GM12878 (cell line): ENCODE measurements at regions not wholly inside any gene's neighbourhood (a gene's known extent, or its start where the extent isn't known, plus 50 kb on each side); places are given as distances from the start of the nearest gene placed in this dataset.

Source experiments
- ATAC-seq: fragments of 200-7000 bp; cut with Tn5 transposase; 3 replicates; pipeline ENCODE4 v1.9.1; 2020; ENCODE audit warnings: mild to moderate bottlenecking, moderate library complexity
- BruUV-seq: library from RNA; stranded (reverse); fragments of 400-500 nt; replicated peaks from 2 replicates; lab custom pipeline; 2021; lab: Mats Ljungman, UMichigan
- CTCF ChIA-PET: fragments of 300-600 bp; sonication (Branson Sonifier 250); formaldehyde crosslinking; extraction: SDS; loops from one replicate; lab custom pipeline; 2021; ENCODE audit warnings: inconsistent platforms; lab: Yijun Ruan, JAX
- POLR2A ChIA-PET: fragments of 350-600 bp; formaldehyde crosslinking; extraction: SDS; loops from one replicate; lab custom pipeline; 2021; ENCODE audit warnings: inconsistent platforms; lab: Charles Lee
- RAD21 ChIA-PET: fragments of 300-600 bp; sonication (Branson Sonifier 250); formaldehyde crosslinking; loops from one replicate; lab custom pipeline; 2023; ENCODE audit warnings: antibody characterized with exemption; ENCODE audit not compliant: unreplicated experiment; lab: Charles Lee
- SMC1A ChIA-PET: fragments of 300-600 bp; sonication (Branson Sonifier 250); formaldehyde crosslinking; loops from one replicate; lab custom pipeline; 2023; ENCODE audit not compliant: unreplicated experiment, uncharacterized antibody; lab: Charles Lee
- DNase-seq: peaks from one replicate; pipeline ENCODE4 v3.0.0-alpha.2; 2011; ENCODE audit warnings: low read depth, low spot score
- FAIRE-seq: peaks from 3 replicates; lab custom pipeline; 2011; peaks lifted over from hg19 to GRCh38; lab: Jason Lieb, UNC
- H2AFZ ChIP-seq: 2 replicates; pipeline ENCODE4 v1.6.0; 2011; ENCODE audit warnings: low read depth, low read length, control low read depth; ENCODE audit not compliant: control insufficient read depth
- H3K27ac ChIP-seq: 2 replicates; pipeline ENCODE4 v1.5.1; 2011; ENCODE audit warnings: control low read depth; ENCODE audit not compliant: control insufficient read depth, insufficient read depth
- H3K27me3 ChIP-seq, 2 experiments: replicated peaks in 1 of 2; 2 replicates each; pipeline versions ENCODE4 v1.6.0 to v1.6.1; 2011; ENCODE audit warnings: low read length in 1 of 2; ENCODE audit not compliant: control insufficient read depth in 2 of 2, insufficient read depth in 2 of 2
- H3K36me3 ChIP-seq, 2 experiments: 2 replicates each; pipeline ENCODE4 v1.5.1; 2011; ENCODE audit warnings: low read length in 1 of 2; ENCODE audit not compliant: control insufficient read depth in 2 of 2, insufficient read depth in 2 of 2
- H3K4me1 ChIP-seq: 2 replicates; pipeline ENCODE4 v1.6.1; 2011; ENCODE audit warnings: mild to moderate bottlenecking, low read length, moderate library complexity, mixed read lengths; ENCODE audit not compliant: control insufficient read depth, insufficient read depth
- H3K4me2 ChIP-seq: 2 replicates; pipeline ENCODE4 v1.6.0; 2011; ENCODE audit warnings: control low read depth; ENCODE audit not compliant: control insufficient read depth, insufficient read depth
- H3K4me3 ChIP-seq: fragments of 200-600 bp; sonication (generic); 2 replicates; pipeline ENCODE4 v1.5.1; 2016
- H3K79me2 ChIP-seq: 2 replicates; pipeline ENCODE4 v1.6.0; 2011; ENCODE audit warnings: low read length; ENCODE audit not compliant: control insufficient read depth, insufficient read depth
- H3K9ac ChIP-seq: 2 replicates; pipeline ENCODE4 v1.8.0; 2011; ENCODE audit warnings: low read length, control low read depth, mixed read lengths; ENCODE audit not compliant: control insufficient read depth, insufficient read depth
- H3K9me3 ChIP-seq: replicated peaks from 3 replicates; pipeline ENCODE4 v1.5.1; 2011; ENCODE audit warnings: mild to moderate bottlenecking, low read length; ENCODE audit not compliant: control insufficient read depth, insufficient read depth
- H4K20me1 ChIP-seq: 2 replicates; pipeline ENCODE4 v1.6.0; 2011; ENCODE audit not compliant: control insufficient read depth, insufficient read depth
- BMI1 ChIP-seq: fragments of 450-650 bp; IDR thresholded peaks from 2 replicates; pipeline ENCODE4 v1.6.1; 2016; ENCODE audit warnings: mild to moderate bottlenecking, moderate library complexity, borderline replicate concordance
- CBX5 ChIP-seq: sonication (generic); IDR thresholded peaks from 2 replicates; pipeline ENCODE4 v1.6.1; 2016; ENCODE audit warnings: low read depth, moderate library complexity, mild to moderate bottlenecking, inconsistent platforms
- JUNB ChIP-seq: IDR thresholded peaks from 2 replicates; pipeline ENCODE4 v1.6.1; 2016; ENCODE audit warnings: antibody characterized with exemption, mild to moderate bottlenecking
- RAD21 ChIP-seq: IDR thresholded peaks from 2 replicates; pipeline ENCODE4 v1.6.1; 2011; ENCODE audit warnings: mild to moderate bottlenecking, low read depth, low read length, moderate library complexity; ENCODE audit not compliant: insufficient read depth
- ZNF687 ChIP-seq: fragments of 450-650 bp; IDR thresholded peaks from 2 replicates; pipeline ENCODE4 v1.6.1; 2017; ENCODE audit warnings: mild to moderate bottlenecking, moderate library complexity
- WGBS: methylation state at CpG from one replicate; pipeline ENCODE4 v1.1.6; 2016; ENCODE audit warnings: low lambda C conversion rate; ENCODE audit not compliant: insufficient replicate concordance, insufficient coverage; ENCODE audit errors: missing lambda C conversion rate; 5-methylcytosine and 5-hydroxymethylcytosine counted together
- in situ Hi-C: fragments of 300-500 bp; cut with MboI; formaldehyde crosslinking; loops from 9 replicates; pipeline ENCODE4 v1.14.3; 2018; ENCODE audit warnings: mixed read lengths
- intact Hi-C: fragments of 100-400 bp; cut with micrococcal nuclease; formaldehyde crosslinking; loops from one replicate; pipeline ENCODE4 v1.14.2; 2022; ENCODE audit not compliant: unreplicated experiment
- TF ChIP-seq, protein P1 (sequence below): fragments of 150-350 bp; IDR thresholded peaks from 2 replicates; pipeline ENCODE4 v1.6.1; 2016; ENCODE audit warnings: low read depth, low read length
- TF ChIP-seq, protein P2 (sequence below): IDR thresholded peaks from 2 replicates; pipeline ENCODE4 v1.6.1; 2011; ENCODE audit warnings: borderline replicate concordance, low read depth, mild to moderate bottlenecking, moderate library complexity, low read length; ENCODE audit not compliant: insufficient read depth, poor library complexity, severe bottlenecking
- TF ChIP-seq, protein P3 (sequence below): fragments of 450-650 bp; IDR thresholded peaks from 2 replicates; pipeline ENCODE4 v1.6.1; 2014; ENCODE audit warnings: mild to moderate bottlenecking

GRCh38 chr3:167160781-167161180 is 219.3 kb downstream of the ZBBX start:
- POLR2A ChIA-PET = no interaction called here
- no peak overlapping the region for H3K9ac ChIP-seq
- SMC1A ChIA-PET = no interaction called here
- H3K4me3 ChIP-seq = no peak overlapping the region
- RAD21 ChIA-PET = no interaction called here
- no peaks in the 10 kb centered on the region for H3K4me1 ChIP-seq
- no peak for FAIRE-seq
- no peaks in the 10 kb centered on the region for H4K20me1 ChIP-seq
- in situ Hi-C loops (no loop called here), intact Hi-C loops (no loop called here)
- H3K9me3 ChIP-seq = no peaks in the 10 kb centered on the region
- ATAC-seq = no peak
- H3K79me2 ChIP-seq = no peaks in the 10 kb centered on the region
- H3K4me2 ChIP-seq = no peak overlapping the region
- no peak overlapping the region for H2AFZ ChIP-seq
- no peak overlapping the region for H3K27ac ChIP-seq
- H3K36me3 ChIP-seq = no peaks in the 10 kb centered on the region
- no peaks in the 10 kb centered on the region for H3K27me3 ChIP-seq
- CTCF ChIA-PET = no interaction called here
- DNase-seq = no peak
- 15% methylated on average over 1 of the region's 1 CpG for WGBS
- no TSS peak for BruUV-seq
- no peak for TF ChIP-seq ZNF687
- TF ChIP-seq, protein P1, sequence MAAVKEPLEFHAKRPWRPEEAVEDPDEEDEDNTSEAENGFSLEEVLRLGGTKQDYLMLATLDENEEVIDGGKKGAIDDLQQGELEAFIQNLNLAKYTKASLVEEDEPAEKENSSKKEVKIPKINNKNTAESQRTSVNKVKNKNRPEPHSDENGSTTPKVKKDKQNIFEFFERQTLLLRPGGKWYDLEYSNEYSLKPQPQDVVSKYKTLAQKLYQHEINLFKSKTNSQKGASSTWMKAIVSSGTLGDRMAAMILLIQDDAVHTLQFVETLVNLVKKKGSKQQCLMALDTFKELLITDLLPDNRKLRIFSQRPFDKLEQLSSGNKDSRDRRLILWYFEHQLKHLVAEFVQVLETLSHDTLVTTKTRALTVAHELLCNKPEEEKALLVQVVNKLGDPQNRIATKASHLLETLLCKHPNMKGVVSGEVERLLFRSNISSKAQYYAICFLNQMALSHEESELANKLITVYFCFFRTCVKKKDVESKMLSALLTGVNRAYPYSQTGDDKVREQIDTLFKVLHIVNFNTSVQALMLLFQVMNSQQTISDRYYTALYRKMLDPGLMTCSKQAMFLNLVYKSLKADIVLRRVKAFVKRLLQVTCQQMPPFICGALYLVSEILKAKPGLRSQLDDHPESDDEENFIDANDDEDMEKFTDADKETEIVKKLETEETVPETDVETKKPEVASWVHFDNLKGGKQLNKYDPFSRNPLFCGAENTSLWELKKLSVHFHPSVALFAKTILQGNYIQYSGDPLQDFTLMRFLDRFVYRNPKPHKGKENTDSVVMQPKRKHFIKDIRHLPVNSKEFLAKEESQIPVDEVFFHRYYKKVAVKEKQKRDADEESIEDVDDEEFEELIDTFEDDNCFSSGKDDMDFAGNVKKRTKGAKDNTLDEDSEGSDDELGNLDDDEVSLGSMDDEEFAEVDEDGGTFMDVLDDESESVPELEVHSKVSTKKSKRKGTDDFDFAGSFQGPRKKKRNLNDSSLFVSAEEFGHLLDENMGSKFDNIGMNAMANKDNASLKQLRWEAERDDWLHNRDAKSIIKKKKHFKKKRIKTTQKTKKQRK = no peak
- no peak for TF ChIP-seq BMI1
- TF ChIP-seq RAD21 = no peak
- TF ChIP-seq, protein P2, sequence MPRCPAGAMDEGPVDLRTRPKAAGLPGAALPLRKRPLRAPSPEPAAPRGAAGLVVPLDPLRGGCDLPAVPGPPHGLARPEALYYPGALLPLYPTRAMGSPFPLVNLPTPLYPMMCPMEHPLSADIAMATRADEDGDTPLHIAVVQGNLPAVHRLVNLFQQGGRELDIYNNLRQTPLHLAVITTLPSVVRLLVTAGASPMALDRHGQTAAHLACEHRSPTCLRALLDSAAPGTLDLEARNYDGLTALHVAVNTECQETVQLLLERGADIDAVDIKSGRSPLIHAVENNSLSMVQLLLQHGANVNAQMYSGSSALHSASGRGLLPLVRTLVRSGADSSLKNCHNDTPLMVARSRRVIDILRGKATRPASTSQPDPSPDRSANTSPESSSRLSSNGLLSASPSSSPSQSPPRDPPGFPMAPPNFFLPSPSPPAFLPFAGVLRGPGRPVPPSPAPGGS = no peak
- no peak for TF ChIP-seq JUNB
- TF ChIP-seq CBX5 = no peak
- TF ChIP-seq, protein P3, sequence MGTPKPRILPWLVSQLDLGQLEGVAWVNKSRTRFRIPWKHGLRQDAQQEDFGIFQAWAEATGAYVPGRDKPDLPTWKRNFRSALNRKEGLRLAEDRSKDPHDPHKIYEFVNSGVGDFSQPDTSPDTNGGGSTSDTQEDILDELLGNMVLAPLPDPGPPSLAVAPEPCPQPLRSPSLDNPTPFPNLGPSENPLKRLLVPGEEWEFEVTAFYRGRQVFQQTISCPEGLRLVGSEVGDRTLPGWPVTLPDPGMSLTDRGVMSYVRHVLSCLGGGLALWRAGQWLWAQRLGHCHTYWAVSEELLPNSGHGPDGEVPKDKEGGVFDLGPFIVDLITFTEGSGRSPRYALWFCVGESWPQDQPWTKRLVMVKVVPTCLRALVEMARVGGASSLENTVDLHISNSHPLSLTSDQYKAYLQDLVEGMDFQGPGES = no peak
